H1 (cell line): ENCODE measurements at regions not wholly inside any gene's neighbourhood (a gene's known extent, or its start where the extent isn't known, plus 50 kb on each side); places are given as distances from the start of the nearest gene placed in this dataset.

Source experiments
- ATF3 ChIP-seq: IDR thresholded peaks from 2 replicates; pipeline ENCODE4 v1.6.1; 2011; ENCODE audit warnings: low read depth, mild to moderate bottlenecking, low read length; ENCODE audit not compliant: insufficient read depth
- CHD1 ChIP-seq: IDR thresholded peaks from 2 replicates; pipeline ENCODE4 v1.6.1; 2012; ENCODE audit warnings: low read depth, low read length, improper control_type of control experiment
- CREB1 ChIP-seq: IDR thresholded peaks from 2 replicates; pipeline ENCODE4 v1.6.1; 2012; ENCODE audit warnings: inconsistent platforms
- USF2 ChIP-seq: IDR thresholded peaks from 2 replicates; pipeline ENCODE4 v1.6.1; 2011; ENCODE audit warnings: low read length, improper control_type of control experiment

- no peak for TF ChIP-seq USF2
- no peak for TF ChIP-seq ATF3
- TF ChIP-seq CHD1, result no peak
- no peak for TF ChIP-seq CREB1
Observed at GRCh38 chr10:131781791-131782190, 119.0 kb upstream of the PPP2R2D start (continued).
